Hypothalamus (tissue), 51 donors: ENCODE measurements at regions not wholly inside any gene's neighbourhood (a gene's known extent, or its start where the extent isn't known, plus 50 kb on each side); places are given as distances from the start of the nearest gene placed in this dataset.
"Not testable (repeated sequence)": the region's sequence is repeated elsewhere in the genome, so short reads cannot be mapped to it uniquely, and the experiment has no call there.

ENCODE experiments used
- DNase-seq, 51 donors: peaks; one replicate each; lab custom pipeline; 2025; lab: John Stamatoyannopoulos, UW

GRCh38 chr6:168949981-168950857, 303.4 kb downstream of the THBS2 start:
- DNase-seq: no peak

DNA sequence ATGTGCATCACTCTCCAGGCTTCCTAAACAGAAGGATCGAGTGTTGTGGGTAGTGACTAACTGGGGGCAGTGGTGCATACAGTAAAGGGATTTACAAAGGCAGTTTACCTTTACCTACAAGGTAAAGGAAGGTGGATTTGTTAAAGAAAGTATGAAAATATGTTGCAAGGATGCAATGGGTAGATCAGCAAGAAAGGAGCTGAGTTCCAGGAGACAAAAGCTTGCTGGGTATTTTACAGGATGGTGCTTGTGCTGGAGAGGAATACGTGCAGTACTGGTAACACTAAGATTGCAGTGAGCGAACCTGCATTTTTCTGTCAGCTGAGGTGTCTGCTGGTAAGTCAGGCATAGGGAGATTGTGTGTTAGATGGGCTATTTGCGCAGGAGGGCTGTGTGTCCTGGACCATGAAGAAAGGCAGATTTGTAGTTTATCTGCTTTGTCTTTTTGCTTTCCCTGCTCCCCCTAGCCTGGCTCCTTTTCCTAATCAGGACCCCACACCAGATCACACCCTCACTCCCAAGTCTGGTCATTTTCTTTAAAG, 304.6 kb downstream of the THBS2 start:
- no peak for DNase-seq

- DNase-seq: no peak
Observed at GRCh38 chr6:168948002-168948401, 305.6 kb downstream of the THBS2 start.

DNA sequence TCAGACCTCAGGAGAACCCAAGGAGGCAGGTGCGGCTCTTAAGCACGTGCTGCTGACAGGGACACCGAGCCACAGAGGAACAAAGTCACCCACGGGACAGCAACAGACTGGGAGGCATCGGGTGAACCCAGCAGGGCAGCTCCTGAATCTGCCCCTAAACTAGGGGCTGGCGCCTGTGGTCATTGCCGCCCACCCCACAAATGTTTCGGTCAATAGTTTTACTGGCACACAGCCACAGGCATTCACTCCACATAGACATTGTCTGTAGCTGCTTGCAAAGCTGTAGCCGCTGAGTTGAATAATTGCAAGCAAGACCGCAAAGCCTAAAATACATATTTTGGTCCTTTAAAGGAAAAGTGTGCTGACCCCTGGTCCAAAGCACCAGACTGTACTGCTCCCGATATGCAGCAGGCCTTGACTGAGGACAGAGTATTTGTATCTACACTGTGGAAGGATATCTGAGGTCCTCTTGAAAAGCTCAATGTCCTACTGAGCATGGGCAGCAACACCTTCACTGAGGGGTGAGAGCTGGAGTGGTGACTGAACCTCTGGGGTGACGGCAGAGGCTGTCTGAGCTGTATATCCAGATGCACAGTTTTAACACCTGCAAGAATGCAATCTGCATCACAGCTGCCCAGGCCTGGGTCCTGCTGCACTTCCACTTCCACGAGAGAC, 310.3 kb downstream of the THBS2 start:
- DNase-seq: no peak

DNA sequence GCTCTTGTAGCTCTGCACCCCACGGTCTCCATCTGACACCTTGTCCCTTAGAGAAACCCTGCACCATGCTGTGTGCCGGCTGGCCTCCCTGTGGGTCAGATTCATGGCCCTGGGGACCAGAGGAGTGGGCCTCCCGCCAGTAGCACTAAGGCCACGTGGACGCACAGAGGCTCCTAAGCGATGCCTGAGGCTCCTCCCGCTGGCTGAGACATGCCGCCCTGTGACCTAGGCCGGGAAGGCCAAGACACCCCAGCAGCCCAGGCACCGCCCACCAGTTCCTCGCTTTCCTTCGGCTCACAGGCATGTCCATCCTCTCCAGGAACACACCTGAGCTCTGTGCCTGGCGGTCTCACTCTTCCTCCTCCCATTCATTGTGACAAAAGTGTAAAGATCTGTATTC, 311.0 kb downstream of the THBS2 start:
- DNase-seq: no peak

GRCh38 chr6:168941036-168941435, 312.6 kb downstream of the THBS2 start:
- DNase-seq: no peak

GRCh38 chr6:168939796-168940195, 313.9 kb downstream of the THBS2 start:
- DNase-seq: no peak

- no peak for DNase-seq
Observed at GRCh38 chr6:168939041-168939440, 314.6 kb downstream of the THBS2 start.

GRCh38 chr6:168938546-168938945, 315.1 kb downstream of the THBS2 start:
- DNase-seq: no peak

- DNase-seq: no peak
Observed at GRCh38 chr6:168937054-168937453, 316.6 kb downstream of the THBS2 start.

DNA sequence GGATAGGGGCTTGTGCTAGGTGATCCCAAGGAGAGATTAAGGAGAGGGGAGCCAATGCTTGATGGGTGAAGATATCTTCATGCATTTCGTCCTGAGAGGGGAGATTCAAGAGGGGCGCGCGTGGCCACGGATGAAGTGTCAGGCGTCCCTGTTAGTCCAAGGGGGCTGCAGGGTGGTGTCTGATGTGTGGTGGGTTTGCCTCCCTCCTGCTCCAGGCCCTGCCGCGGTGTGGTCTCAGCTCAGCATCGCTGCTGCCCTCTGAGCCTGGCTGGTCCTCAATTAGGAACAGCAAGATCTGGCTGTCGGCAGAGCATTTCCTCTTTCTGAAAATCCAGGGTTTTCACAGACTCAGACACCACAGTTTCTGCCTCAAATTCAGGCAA, 318.0 kb downstream of the THBS2 start:
- DNase-seq: no peak

- no peak for DNase-seq
Observed at GRCh38 chr6:168934660-168935627, 318.7 kb downstream of the THBS2 start.

DNA sequence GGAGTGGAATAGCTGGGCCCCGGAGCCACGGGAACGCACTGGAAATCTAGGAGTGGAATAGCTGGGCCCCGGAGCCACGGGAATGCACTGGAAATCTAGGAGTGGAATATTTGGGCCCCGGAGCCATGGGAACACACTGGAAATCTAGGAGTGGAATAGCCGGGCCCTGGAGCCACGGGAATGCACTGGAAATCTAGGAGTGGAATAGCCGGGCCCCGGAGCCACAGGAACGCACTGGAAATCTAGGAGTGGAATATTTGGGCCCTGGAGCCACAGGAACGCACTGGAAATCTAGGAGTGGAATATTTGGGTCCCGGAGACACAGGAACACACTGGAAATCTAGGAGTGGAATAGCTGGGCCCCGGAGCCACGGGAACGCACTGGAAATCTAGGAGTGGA, 321.5 kb downstream of the THBS2 start:
- not testable (repeated sequence) for DNase-seq

GRCh38 chr6:168931072-168931471, 322.6 kb downstream of the THBS2 start:
- not testable (repeated sequence) for DNase-seq

- DNase-seq: no peak
Observed at GRCh38 chr6:168929871-168930450, 323.7 kb downstream of the THBS2 start.

DNA sequence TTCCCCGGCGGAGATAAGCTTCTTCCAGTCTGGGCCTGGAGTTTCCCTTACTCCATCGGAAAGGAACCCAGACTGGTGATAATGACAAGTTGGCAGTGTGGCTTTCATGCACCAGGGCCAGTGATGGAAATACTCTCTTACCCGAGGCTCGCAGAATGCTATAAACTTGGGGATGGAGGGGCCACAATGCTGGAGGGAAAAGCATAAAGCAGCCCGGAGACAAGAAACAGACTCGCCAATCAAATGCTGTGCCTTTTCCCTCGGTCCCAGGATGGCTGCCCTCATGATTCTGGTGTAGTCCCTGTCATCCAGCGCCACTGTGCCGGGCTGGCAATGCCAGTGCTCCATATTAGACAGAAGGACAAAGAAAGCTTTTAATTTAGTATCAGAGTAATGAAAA, 325.6 kb downstream of the THBS2 start:
- DNase-seq: no peak

GRCh38 chr6:168927026-168927425, 326.6 kb downstream of the THBS2 start:
- no peak for DNase-seq

DNA sequence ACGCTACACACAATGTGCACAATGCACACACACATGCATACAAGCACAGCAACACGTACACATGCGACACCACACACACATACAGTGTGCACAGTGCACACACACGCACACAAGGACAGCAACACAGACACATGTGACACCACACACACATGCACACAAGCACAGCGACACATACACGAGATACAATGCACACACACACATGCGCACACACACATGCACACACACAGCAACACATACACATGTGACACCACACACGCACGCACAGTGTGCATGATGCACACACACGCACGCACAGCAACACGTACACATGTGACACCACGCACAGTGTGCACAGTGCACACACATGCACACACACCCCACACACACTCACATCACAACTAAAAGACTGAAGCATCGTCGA, 327.3 kb downstream of the THBS2 start:
- DNase-seq: no peak

GRCh38 chr6:168925671-168926070, 328.0 kb downstream of the THBS2 start:
- DNase-seq: no peak

DNA sequence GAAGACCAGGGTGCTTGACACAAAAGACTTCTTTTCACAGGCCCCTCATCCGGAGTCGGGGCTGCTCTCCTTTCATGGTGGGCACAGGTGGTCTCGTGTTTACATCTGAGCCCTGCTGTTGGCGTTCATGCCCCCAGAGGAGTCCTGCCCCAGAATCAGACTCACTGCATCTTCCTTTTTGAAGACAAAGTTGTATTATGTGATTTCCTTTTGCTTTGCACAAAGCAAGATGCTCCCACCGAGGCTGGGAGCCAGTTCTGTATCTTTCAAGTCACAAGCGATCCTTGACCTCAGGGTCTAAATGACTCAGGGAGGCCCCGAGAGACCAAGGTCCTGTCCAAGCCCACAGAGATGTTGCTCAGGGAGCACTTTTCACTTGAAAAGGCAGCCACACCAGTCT, 330.5 kb downstream of the THBS2 start:
- DNase-seq: no peak
